ENCODE measurements at regions not wholly inside any gene's neighbourhood (a gene's known extent, or its start where the extent isn't known, plus 50 kb on each side); places are given as distances from the start of the nearest gene placed in this dataset.
"Not testable (repeated sequence)": the region's sequence is repeated elsewhere in the genome, so short reads cannot be mapped to it uniquely, and the experiment has no call there.

GRCh38 chr5:82754036-82754746 lies 323.0 kb downstream of the TMEM167A start:
- DNase-seq (no peak), ATAC-seq (no peak)

GRCh38 chr5:82753374-82753773 lies 323.8 kb downstream of the TMEM167A start:
- no peak for ATAC-seq
- DNase-seq, result no peak

- ATAC-seq (no peak), DNase-seq (no peak)
Measured at GRCh38 chr5:82749461-82749820, 327.8 kb downstream of the TMEM167A start.

- DNase-seq (no peak), ATAC-seq (peak; percentile 36)
Measured at GRCh38 chr5:82748688-82749460, 328.3 kb downstream of the TMEM167A start.

GRCh38 chr5:82747986-82748385 lies 329.2 kb downstream of the TMEM167A start:
- ATAC-seq, result no peak

GRCh38 chr5:82745016-82745415 lies 332.2 kb downstream of the TMEM167A start:
- DNase-seq, result no peak
- no peak for ATAC-seq

More at GRCh38 chr5:82747986-82748385, 329.2 kb downstream of the TMEM167A start:
- no peak for DNase-seq

- no peak for ATAC-seq
Measured at GRCh38 chr5:82738681-82739269, 338.4 kb downstream of the TMEM167A start.

GRCh38 chr5:82735160-82735789 lies 341.9 kb downstream of the TMEM167A start:
- ATAC-seq, result no peak
- no peak for DNase-seq

More at GRCh38 chr5:82738681-82739269, 338.4 kb downstream of the TMEM167A start:
- DNase-seq, result no peak

GRCh38 chr5:82734347-82734746 lies 342.8 kb downstream of the TMEM167A start:
- DNase-seq, result no peak
- no peak for ATAC-seq

- DNase-seq (no peak), ATAC-seq (no peak)
Measured at GRCh38 chr5:82730913-82731312, 346.3 kb downstream of the TMEM167A start.

- no peak for ATAC-seq
Measured at GRCh38 chr5:82728926-82729702, 348.1 kb downstream of the TMEM167A start.

GRCh38 chr5:82723168-82723567 lies 354.0 kb downstream of the TMEM167A start:
- ATAC-seq, result no peak

More at GRCh38 chr5:82728926-82729702, 348.1 kb downstream of the TMEM167A start:
- no peak for DNase-seq

GRCh38 chr5:82721087-82721410 lies 356.1 kb downstream of the TMEM167A start:
- no peak for ATAC-seq
- no peak for DNase-seq

More at GRCh38 chr5:82723168-82723567, 354.0 kb downstream of the TMEM167A start:
- DNase-seq, result no peak

- ATAC-seq (no peak), DNase-seq (no peak)
Measured at GRCh38 chr5:82720213-82721086, 356.7 kb downstream of the TMEM167A start.

GRCh38 chr5:82719368-82719767 lies 357.8 kb downstream of the TMEM167A start:
- ATAC-seq, result no peak

GRCh38 chr5:82717738-82718137 lies 359.5 kb downstream of the TMEM167A start:
- DNase-seq (no peak), ATAC-seq (no peak)

More at GRCh38 chr5:82719368-82719767, 357.8 kb downstream of the TMEM167A start:
- no peak for DNase-seq

GRCh38 chr5:82714732-82715131 lies 362.5 kb downstream of the TMEM167A start:
- not testable (repeated sequence) for ATAC-seq, DNase-seq

- ATAC-seq, result no peak
- no peak for DNase-seq
Measured at GRCh38 chr5:82713811-82714210, 363.4 kb downstream of the TMEM167A start.

GRCh38 chr5:82707741-82708140 lies 369.5 kb downstream of the TMEM167A start:
- ATAC-seq (no peak), DNase-seq (no peak)

GRCh38 chr5:82704381-82704780 lies 372.8 kb downstream of the TMEM167A start:
- DNase-seq (no peak), ATAC-seq (no peak)

GRCh38 chr5:82702046-82702445 lies 375.1 kb downstream of the TMEM167A start:
- DNase-seq (no peak), ATAC-seq (no peak)
